ENCODE measurements at regions not wholly inside any gene's neighbourhood (a gene's known extent, or its start where the extent isn't known, plus 50 kb on each side); places are given as distances from the start of the nearest gene placed in this dataset.

DNA sequence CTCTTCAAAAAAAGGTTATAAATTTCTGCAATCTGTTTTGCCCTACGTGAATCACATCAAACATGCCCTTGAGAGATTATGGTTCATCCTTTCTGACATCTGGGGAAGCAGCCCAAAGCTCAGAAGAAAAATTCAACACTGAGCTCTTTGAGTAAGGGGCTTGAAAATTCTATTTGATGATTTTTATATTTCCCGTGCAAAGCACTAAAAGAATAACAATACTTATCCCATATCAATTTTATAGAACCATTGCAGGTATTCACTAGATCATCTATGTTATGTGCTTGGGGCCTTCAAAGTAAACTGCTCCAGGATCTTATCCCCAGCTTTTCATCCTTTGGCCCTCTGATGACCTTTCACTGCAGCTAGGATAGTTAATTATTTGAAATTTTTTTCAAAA, 966.9 kb upstream of the CNTN5 start:
- intact Hi-C loops (cut with micrococcal nuclease), result no loop called here
- H4K20me1 ChIP-seq (ENCODE audit: control insufficient read depth, insufficient read depth, low read length, poor library complexity, severe bottlenecking), result no peaks in the 10 kb centered on the region
- no peaks in the 10 kb centered on the region for H3K36me3 ChIP-seq (replicated peaks in 1 of 2; ENCODE audit: control extremely low read depth in 1 of 2, control insufficient read depth in 1 of 2, extremely low read depth in 1 of 2, insufficient read depth in 2 of 2, low read length in 1 of 2)
- H3K9ac ChIP-seq (ENCODE audit: low read length), result no peak overlapping the region
- DNase-seq (no peak), ATAC-seq (ENCODE audit: low read depth) (no peak)
- H3K4me1 ChIP-seq (ENCODE audit: control insufficient read depth in 2 of 2, insufficient read depth in 2 of 2, low read length in 2 of 2), result no peaks in the 10 kb centered on the region
- no peak overlapping the region for H3K4me3 ChIP-seq (ENCODE audit: control extremely low read depth in 1 of 5, extremely low read depth in 1 of 5, insufficient read depth in 1 of 5, low read depth in 2 of 5, low read length in 4 of 5)
- H3K27me3 ChIP-seq (replicated peaks in 1 of 4; ENCODE audit: control extremely low read depth in 1 of 4, control insufficient read depth in 3 of 4, insufficient read depth in 4 of 4, low read length in 3 of 4), result no peaks in the 10 kb centered on the region
- Mint-ChIP-seq H3K27me3 (no peaks in the 10 kb centered on the region), H3K27ac (no peak overlapping the region), H3K4me3 (no peak overlapping the region), H3K9me3 (ENCODE audit: insufficient read depth) (no peaks in the 10 kb centered on the region), H3K4me1 (no peaks in the 10 kb centered on the region)
- no peak overlapping the region for H3K4me2 ChIP-seq (replicated peaks; ENCODE audit: low read depth, low read length, poor library complexity, severe bottlenecking)
- H3K9me3 ChIP-seq (ENCODE audit: control extremely low read depth in 1 of 3, control insufficient read depth in 2 of 3, insufficient read depth in 1 of 3, low read length in 2 of 3), result peaks cover 0 to 6% (median 1%) of the 10 kb centered on the region in 3 donors
- POLR2A ChIA-PET, result no interaction called here
- TF ChIP-seq, protein P1, sequence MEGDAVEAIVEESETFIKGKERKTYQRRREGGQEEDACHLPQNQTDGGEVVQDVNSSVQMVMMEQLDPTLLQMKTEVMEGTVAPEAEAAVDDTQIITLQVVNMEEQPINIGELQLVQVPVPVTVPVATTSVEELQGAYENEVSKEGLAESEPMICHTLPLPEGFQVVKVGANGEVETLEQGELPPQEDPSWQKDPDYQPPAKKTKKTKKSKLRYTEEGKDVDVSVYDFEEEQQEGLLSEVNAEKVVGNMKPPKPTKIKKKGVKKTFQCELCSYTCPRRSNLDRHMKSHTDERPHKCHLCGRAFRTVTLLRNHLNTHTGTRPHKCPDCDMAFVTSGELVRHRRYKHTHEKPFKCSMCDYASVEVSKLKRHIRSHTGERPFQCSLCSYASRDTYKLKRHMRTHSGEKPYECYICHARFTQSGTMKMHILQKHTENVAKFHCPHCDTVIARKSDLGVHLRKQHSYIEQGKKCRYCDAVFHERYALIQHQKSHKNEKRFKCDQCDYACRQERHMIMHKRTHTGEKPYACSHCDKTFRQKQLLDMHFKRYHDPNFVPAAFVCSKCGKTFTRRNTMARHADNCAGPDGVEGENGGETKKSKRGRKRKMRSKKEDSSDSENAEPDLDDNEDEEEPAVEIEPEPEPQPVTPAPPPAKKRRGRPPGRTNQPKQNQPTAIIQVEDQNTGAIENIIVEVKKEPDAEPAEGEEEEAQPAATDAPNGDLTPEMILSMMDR (IDR thresholded peaks at IDR 0.05), result no peak
- CTCF ChIA-PET, result no interaction called here
- H3K79me2 ChIP-seq (ENCODE audit: control insufficient read depth, insufficient read depth, low read length), result no peaks in the 10 kb centered on the region
- no CpG with 5 or more reads among the region's 2 CpGs for WGBS (ENCODE audit: insufficient coverage)
- no peak overlapping the region for H2AFZ ChIP-seq (ENCODE audit: insufficient read depth, low read depth, low read length, poor library complexity, severe bottlenecking)
- no peak overlapping the region for H3K27ac ChIP-seq (ENCODE audit: low read length in 2 of 2)

DNA sequence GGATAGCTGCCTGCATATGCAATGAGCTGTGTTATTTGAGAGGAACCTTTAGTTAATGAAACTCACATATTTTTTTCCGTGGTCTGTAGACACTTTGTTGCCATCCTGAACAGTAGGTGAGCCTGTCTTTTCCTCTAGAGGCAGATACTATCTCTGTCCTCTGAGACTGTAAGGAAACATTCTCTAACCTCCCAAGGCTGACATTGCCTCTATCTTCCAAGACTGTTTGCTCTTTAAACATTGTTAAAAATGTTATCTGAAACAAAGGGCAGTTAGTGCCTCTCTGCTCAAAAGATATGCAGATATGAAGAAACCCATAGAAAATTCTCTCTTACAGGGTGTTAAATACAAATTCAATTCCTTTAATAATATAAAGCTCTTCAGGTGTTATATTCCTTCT, 963.8 kb upstream of the CNTN5 start:
- Histone ChIP-seq H4K20me1 (ENCODE audit: control insufficient read depth, insufficient read depth, low read length, poor library complexity, severe bottlenecking) (no peaks in the 10 kb centered on the region), H3K4me1 (ENCODE audit: control insufficient read depth in 2 of 2, insufficient read depth in 2 of 2, low read length in 2 of 2) (no peaks in the 10 kb centered on the region), H3K27ac (ENCODE audit: low read length in 2 of 2) (no peak overlapping the region), H3K9me3 (ENCODE audit: control extremely low read depth in 1 of 3, control insufficient read depth in 2 of 3, insufficient read depth in 1 of 3, low read length in 2 of 3) (peaks cover 0 to 6% (median 1%) of the 10 kb centered on the region in 3 donors), H3K9ac (ENCODE audit: low read length) (no peak overlapping the region), H2AFZ (ENCODE audit: insufficient read depth, low read depth, low read length, poor library complexity, severe bottlenecking) (no peak overlapping the region), H3K79me2 (ENCODE audit: control insufficient read depth, insufficient read depth, low read length) (no peaks in the 10 kb centered on the region), H3K27me3 (replicated peaks in 1 of 4; ENCODE audit: control extremely low read depth in 1 of 4, control insufficient read depth in 3 of 4, insufficient read depth in 4 of 4, low read length in 3 of 4) (no peaks in the 10 kb centered on the region), H3K4me2 (replicated peaks; ENCODE audit: low read depth, low read length, poor library complexity, severe bottlenecking) (no peak overlapping the region), H3K36me3 (replicated peaks in 1 of 2; ENCODE audit: control extremely low read depth in 1 of 2, control insufficient read depth in 1 of 2, extremely low read depth in 1 of 2, insufficient read depth in 2 of 2, low read length in 1 of 2) (no peaks in the 10 kb centered on the region), H3K4me3 (ENCODE audit: control extremely low read depth in 1 of 5, extremely low read depth in 1 of 5, insufficient read depth in 1 of 5, low read depth in 2 of 5, low read length in 4 of 5) (no peak overlapping the region)
- intact Hi-C loops (cut with micrococcal nuclease), result no loop called here
- no peak overlapping the region for H3K4me3 Mint-ChIP-seq
- H3K4me1 Mint-ChIP-seq, result no peaks in the 10 kb centered on the region
- POLR2A ChIA-PET, result no interaction called here
- TF ChIP-seq EZH2 (IDR thresholded peaks at IDR 0.05; ENCODE audit: borderline replicate concordance, insufficient read depth, low read depth, low read length, poor library complexity, severe bottlenecking), result no peak
- TF ChIP-seq, protein P1 (IDR thresholded peaks at IDR 0.05), result no peak
- DNase-seq, result no peak
- H3K27ac Mint-ChIP-seq, result no peak overlapping the region
- no peaks in the 10 kb centered on the region for H3K9me3 Mint-ChIP-seq (ENCODE audit: insufficient read depth)
- ATAC-seq (ENCODE audit: low read depth), result no peak
- H3K27me3 Mint-ChIP-seq, result no peaks in the 10 kb centered on the region
- no CpG with 5 or more reads among the region's 1 CpG for WGBS (ENCODE audit: insufficient coverage)
- CTCF ChIA-PET, result no interaction called here
